GM18907 (cell line): ENCODE measurements at regions not wholly inside any gene's neighbourhood (a gene's known extent, or its start where the extent isn't known, plus 50 kb on each side); places are given as distances from the start of the nearest gene placed in this dataset.

Source experiments
- ATAC-seq: cut with Tn5 transposase; IDR thresholded peaks from one replicate; pipeline ENCODE4 v1.9.1; 2021; ENCODE audit warnings: mild to moderate bottlenecking, moderate library complexity; ENCODE audit not compliant: unreplicated experiment

- no peak for ATAC-seq
These were observed 94.8 kb upstream of the ATP6AP2 start for GRCh38 chrX:40485973-40486372.

DNA sequence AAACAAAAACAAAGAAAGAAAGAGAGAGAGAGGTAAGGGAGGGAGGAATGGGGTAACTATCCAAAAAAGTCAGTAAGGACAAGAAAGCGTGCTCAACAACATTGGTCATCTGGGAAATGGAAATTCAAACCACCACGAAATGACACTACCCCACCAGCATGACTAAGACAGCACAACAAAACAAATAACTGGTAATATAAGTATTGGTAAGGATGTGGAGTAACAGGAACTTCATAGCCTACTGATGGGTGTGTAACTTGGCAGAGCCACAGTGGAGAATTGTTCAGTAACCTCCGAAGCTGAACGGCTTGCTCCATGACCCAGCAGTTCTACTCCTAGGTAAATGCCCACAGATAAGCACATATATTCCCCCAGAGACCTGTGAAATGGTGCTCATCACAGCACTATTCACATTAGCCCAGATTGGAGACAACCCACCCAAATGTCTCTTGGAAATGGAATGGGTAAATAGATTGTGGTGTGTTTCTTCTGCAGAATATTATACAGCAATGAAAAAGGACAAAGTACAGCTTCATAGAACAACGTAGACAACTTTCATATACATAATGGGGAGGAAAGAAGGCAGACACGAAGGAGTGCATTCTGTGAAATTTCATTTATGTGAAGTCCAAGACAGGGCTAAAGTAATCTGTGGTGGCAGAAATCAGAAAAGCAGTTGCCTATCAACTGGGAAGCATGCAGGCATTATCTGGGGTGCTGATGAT lies 95.5 kb upstream of the ATP6AP2 start:
- ATAC-seq = no peak

GRCh38 chrX:40484408-40485091 lies 96.2 kb upstream of the ATP6AP2 start:
- no peak for ATAC-seq

DNA sequence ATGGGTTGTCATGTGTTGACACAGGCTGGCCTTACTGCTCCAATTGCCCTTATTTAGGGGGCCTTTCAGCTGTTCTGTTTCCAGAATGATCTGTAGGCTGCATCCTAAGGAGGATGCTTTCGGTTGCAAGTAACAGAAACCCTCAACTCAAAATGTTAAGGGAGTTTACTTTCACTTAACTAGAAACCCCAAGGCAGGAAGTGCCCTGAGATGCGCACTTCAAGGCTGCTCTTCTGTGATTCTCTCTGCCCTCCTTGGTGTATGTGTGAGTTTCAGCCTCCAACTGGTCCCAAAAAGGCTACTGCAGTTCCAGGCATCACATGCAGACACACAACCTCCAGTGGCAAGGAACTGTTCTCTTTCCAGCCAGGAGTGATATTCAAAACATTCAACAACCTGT lies 97.3 kb upstream of the ATP6AP2 start:
- no peak for ATAC-seq

- no peak for ATAC-seq
These were observed 100.9 kb upstream of the ATP6AP2 start for GRCh38 chrX:40479777-40480318.

GRCh38 chrX:40478474-40479065 lies 102.2 kb upstream of the ATP6AP2 start:
- ATAC-seq = no peak

GRCh38 chrX:40476958-40477357 lies 103.8 kb upstream of the ATP6AP2 start:
- no peak for ATAC-seq

- ATAC-seq = no peak
These were observed 106.1 kb upstream of the ATP6AP2 start for GRCh38 chrX:40474645-40475044.

GRCh38 chrX:40474205-40474626 lies 106.6 kb upstream of the ATP6AP2 start:
- ATAC-seq = peak; percentile 40

GRCh38 chrX:40473460-40474204 lies 107.1 kb upstream of the ATP6AP2 start:
- peak; percentile 11 for ATAC-seq

- ATAC-seq = peak; percentile 41
These were observed 108.7 kb upstream of the ATP6AP2 start for GRCh38 chrX:40471965-40472648.

DNA sequence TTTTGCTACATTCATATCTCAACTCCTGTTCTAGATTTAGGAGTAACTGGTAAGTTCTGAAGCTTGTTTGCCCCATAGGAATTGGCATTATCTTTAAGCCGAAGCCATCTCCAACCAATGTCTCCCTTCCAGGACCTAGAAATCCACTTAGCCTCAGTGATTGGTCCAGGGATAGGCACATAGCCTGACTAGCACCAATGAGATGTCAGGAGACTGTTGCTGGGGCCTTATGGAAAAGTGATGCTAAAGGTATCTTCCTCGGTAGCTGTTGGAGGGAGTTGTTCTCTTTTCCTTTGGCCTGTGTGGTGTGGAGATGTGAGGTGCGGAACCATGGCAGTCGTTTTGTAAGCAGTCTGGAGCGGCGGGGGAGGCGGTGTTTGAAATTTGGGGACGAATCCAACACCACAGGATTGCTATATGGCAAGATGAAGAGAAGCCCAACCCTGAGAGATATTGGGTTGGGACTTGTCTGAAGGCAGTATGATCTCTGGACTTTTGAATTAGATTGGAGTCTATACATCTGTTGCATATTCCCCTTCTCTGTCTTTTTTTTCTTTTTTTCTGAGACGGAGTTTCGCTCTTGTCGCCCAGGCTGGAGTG lies 109.8 kb upstream of the ATP6AP2 start:
- ATAC-seq = no peak

- ATAC-seq = no peak
These were observed 111.5 kb upstream of the ATP6AP2 start for GRCh38 chrX:40469316-40469715.

GRCh38 chrX:40468033-40468846 lies 112.5 kb upstream of the ATP6AP2 start:
- peak; percentile 78 for ATAC-seq

- no peak for ATAC-seq
These were observed 113.3 kb upstream of the ATP6AP2 start for GRCh38 chrX:40467454-40467853.

- ATAC-seq = no peak
These were observed 114.8 kb upstream of the ATP6AP2 start for GRCh38 chrX:40465735-40466551.

DNA sequence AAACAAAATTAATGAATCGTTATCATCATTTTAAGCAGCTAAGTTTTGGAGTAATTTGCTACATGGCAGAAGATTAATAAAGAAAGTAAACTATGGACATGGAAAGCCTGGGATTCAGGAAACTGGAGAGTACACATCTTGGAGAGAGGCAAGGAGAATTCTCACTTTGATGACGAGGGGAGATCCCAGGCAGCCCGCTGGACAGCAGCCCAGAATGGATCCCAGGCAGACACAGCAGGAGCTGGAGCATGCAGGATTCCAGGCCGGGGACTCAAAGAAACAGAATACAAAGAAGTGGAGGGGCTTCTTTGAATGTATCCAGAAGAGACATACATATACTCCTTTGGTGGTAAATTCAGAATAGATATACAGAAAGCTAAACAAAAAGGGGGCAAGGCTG lies 118.0 kb upstream of the ATP6AP2 start:
- ATAC-seq = no peak

DNA sequence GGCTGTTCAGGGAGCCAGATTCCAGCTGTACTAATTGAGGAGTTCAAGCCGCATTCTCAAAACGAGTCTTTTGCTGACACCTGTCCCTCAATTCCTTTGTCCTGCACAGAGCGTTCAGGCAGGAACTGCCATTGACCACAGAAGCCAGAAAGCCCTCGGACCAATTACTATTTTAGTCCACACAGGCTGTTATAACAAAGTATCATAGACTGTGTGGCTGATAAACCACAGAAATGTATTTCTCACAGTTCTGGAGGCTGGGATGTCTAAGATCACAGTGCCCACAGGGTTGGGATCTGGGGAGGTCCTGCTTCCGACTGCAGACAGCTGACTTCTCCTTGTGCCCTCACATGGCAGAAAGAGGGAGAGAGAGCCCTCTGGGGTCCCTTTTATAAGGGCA lies 119.8 kb upstream of the ATP6AP2 start:
- ATAC-seq = no peak
